DOHH2 (cell line): ENCODE measurements at regions not wholly inside any gene's neighbourhood (a gene's known extent, or its start where the extent isn't known, plus 50 kb on each side); places are given as distances from the start of the nearest gene placed in this dataset.

ENCODE experiments used
- H3F3A ChIP-seq: fragments of 200-600 bp; sonication (generic), shearing (Covaris generic); 2 replicates; pipeline ENCODE4 v1.6.0; 2016; ENCODE audit warnings: antibody characterized with exemption, mild to moderate bottlenecking; ENCODE audit not compliant: control insufficient read depth, insufficient read depth
- H3K27ac ChIP-seq: fragments of 200-600 bp; sonication (generic); 2 replicates; pipeline ENCODE4 v1.5.1; 2014; ENCODE audit warnings: low read depth, mild to moderate bottlenecking, low read length, moderate library complexity
- H3K27me3 ChIP-seq: fragments of 200-600 bp; sonication (generic); 2 replicates; pipeline ENCODE4 v1.6.1; 2014; ENCODE audit warnings: mild to moderate bottlenecking, low read length, mixed read lengths; ENCODE audit not compliant: control insufficient read depth
- H3K36me3 ChIP-seq: fragments of 200-600 bp; sonication (generic); 2 replicates; pipeline ENCODE4 v1.6.1; 2014; ENCODE audit warnings: mild to moderate bottlenecking, low read length, moderate library complexity, mixed read lengths; ENCODE audit not compliant: control insufficient read depth
- H3K4me1 ChIP-seq: fragments of 200-600 bp; sonication (generic); 2 replicates; pipeline ENCODE4 v1.6.1; 2014; ENCODE audit warnings: mild to moderate bottlenecking, low read length, mixed read lengths; ENCODE audit not compliant: control insufficient read depth
- H3K4me2 ChIP-seq: fragments of 200-600 bp; sonication (generic); 2 replicates; pipeline ENCODE4 v1.6.0; 2014; ENCODE audit warnings: mild to moderate bottlenecking, low read length, moderate library complexity
- H3K4me3 ChIP-seq: fragments of 200-600 bp; sonication (generic); 2 replicates; pipeline ENCODE4 v1.5.1; 2014; ENCODE audit warnings: mild to moderate bottlenecking, low read length, mixed read lengths
- H3K79me2 ChIP-seq: fragments of 200-600 bp; sonication (generic); 2 replicates; pipeline ENCODE4 v1.6.1; 2014; ENCODE audit warnings: mild to moderate bottlenecking, low read length, mixed read lengths; ENCODE audit not compliant: control insufficient read depth
- H3K9me2 ChIP-seq: fragments of 200-600 bp; sonication (generic); replicated peaks from 2 replicates; pipeline ENCODE4 v1.6.1; 2014; ENCODE audit warnings: mild to moderate bottlenecking, low read length, mixed read lengths; ENCODE audit not compliant: control insufficient read depth
- H3K9me3 ChIP-seq: fragments of 200-600 bp; sonication (generic); 2 replicates; pipeline ENCODE4 v1.6.1; 2014; ENCODE audit warnings: antibody characterized with exemption, low read length, mixed read lengths; ENCODE audit not compliant: control insufficient read depth, insufficient read depth
- H4K20me1 ChIP-seq: fragments of 200-600 bp; sonication (generic); 2 replicates; pipeline ENCODE4 v1.6.0; 2014; ENCODE audit warnings: low read depth, mild to moderate bottlenecking, antibody characterized with exemption, low read length, moderate library complexity; ENCODE audit not compliant: control insufficient read depth, insufficient read depth
- CTCF ChIP-seq: fragments of 200-600 bp; sonication (generic); IDR thresholded peaks from one replicate; pipeline ENCODE4 v1.5.1; 2014; ENCODE audit warnings: antibody characterized with exemption, mild to moderate bottlenecking, low read depth, low read length; ENCODE audit not compliant: poor library complexity, severe bottlenecking
- EZH2phosphoT487 ChIP-seq: fragments of 200-600 bp; sonication (generic); IDR thresholded peaks from 2 replicates; pipeline ENCODE4 v1.6.1; 2017; ENCODE audit warnings: borderline replicate concordance, mild to moderate bottlenecking, antibody characterized with exemption, low read length, moderate library complexity, mixed read lengths

- Histone ChIP-seq H3K9me3 (no peaks in the 10 kb centered on the region), H3K9me2 (no peaks in the 10 kb centered on the region), H4K20me1 (no peaks in the 10 kb centered on the region), H3K27ac (no peak overlapping the region), H3K36me3 (no peaks in the 10 kb centered on the region), H3K4me1 (no peaks in the 10 kb centered on the region), H3K27me3 (no peaks in the 10 kb centered on the region), H3K4me2 (no peak overlapping the region), H3F3A (no peaks in the 10 kb centered on the region), H3K79me2 (no peaks in the 10 kb centered on the region), H3K4me3 (no peak overlapping the region)
- TF ChIP-seq CTCF = no peak
- no peak for TF ChIP-seq EZH2phosphoT487
These were observed 129.0 kb upstream of the LIPC start for GRCh38 chr15:58302832-58303231.

GRCh38 chr15:58303236-58303635, 128.6 kb upstream of the LIPC start:
- no peaks in the 10 kb centered on the region for H3F3A ChIP-seq
- no peaks in the 10 kb centered on the region for H3K9me3 ChIP-seq
- TF ChIP-seq EZH2phosphoT487 = no peak
- no peaks in the 10 kb centered on the region for H3K9me2 ChIP-seq
- H3K79me2 ChIP-seq = no peaks in the 10 kb centered on the region
- H3K27ac ChIP-seq = no peak overlapping the region
- no peaks in the 10 kb centered on the region for H3K4me1 ChIP-seq
- H3K4me3 ChIP-seq = no peak overlapping the region
- no peaks in the 10 kb centered on the region for H4K20me1 ChIP-seq
- no peaks in the 10 kb centered on the region for H3K27me3 ChIP-seq
- no peak overlapping the region for H3K4me2 ChIP-seq
- H3K36me3 ChIP-seq = no peaks in the 10 kb centered on the region

GRCh38 chr15:58306591-58307312, 125.0 kb upstream of the LIPC start:
- no peaks in the 10 kb centered on the region for H4K20me1 ChIP-seq
- TF ChIP-seq EZH2phosphoT487 (no peak), CTCF (no peak)
- H3K4me3 ChIP-seq = no peak overlapping the region
- no peak overlapping the region for H3K4me2 ChIP-seq
- H3K79me2 ChIP-seq = no peaks in the 10 kb centered on the region
- no peaks in the 10 kb centered on the region for H3K4me1 ChIP-seq
- no peak overlapping the region for H3K27ac ChIP-seq
- no peaks in the 10 kb centered on the region for H3F3A ChIP-seq
- no peaks in the 10 kb centered on the region for H3K27me3 ChIP-seq
- H3K9me2 ChIP-seq = no peaks in the 10 kb centered on the region
- no peaks in the 10 kb centered on the region for H3K9me3 ChIP-seq
- no peaks in the 10 kb centered on the region for H3K36me3 ChIP-seq

GRCh38 chr15:58307313-58307961, 124.4 kb upstream of the LIPC start:
- H3K4me1 ChIP-seq = no peaks in the 10 kb centered on the region
- H3K4me2 ChIP-seq = no peak overlapping the region
- H3K27ac ChIP-seq = no peak overlapping the region
- no peak overlapping the region for H3K4me3 ChIP-seq
- H4K20me1 ChIP-seq = no peaks in the 10 kb centered on the region
- no peaks in the 10 kb centered on the region for H3K9me2 ChIP-seq
- no peaks in the 10 kb centered on the region for H3K79me2 ChIP-seq
- no peaks in the 10 kb centered on the region for H3F3A ChIP-seq
- no peaks in the 10 kb centered on the region for H3K36me3 ChIP-seq
- H3K9me3 ChIP-seq = no peaks in the 10 kb centered on the region
- H3K27me3 ChIP-seq = no peaks in the 10 kb centered on the region
- TF ChIP-seq EZH2phosphoT487 (no peak), CTCF (no peak)
